Astrocyte (in vitro differentiated cells and primary cell): ENCODE measurements at regions not wholly inside any gene's neighbourhood (a gene's known extent, or its start where the extent isn't known, plus 50 kb on each side); places are given as distances from the start of the nearest gene placed in this dataset.

Experiments
- DNase-seq: peaks from one replicate; pipeline ENCODE4 v3.0.0-alpha.2; 2010; ENCODE audit warnings: low read depth
- FAIRE-seq: peaks from 2 replicates; lab custom pipeline; 2011; peaks lifted over from hg19 to GRCh38; lab: Jason Lieb, UNC
- H2AFZ ChIP-seq: 2 replicates; pipeline ENCODE4 v1.6.0; 2012; ENCODE audit warnings: low read depth, low read length, inconsistent platforms
- H3K27ac ChIP-seq: 2 replicates; pipeline ENCODE4 v1.5.1; 2011; ENCODE audit warnings: low read depth, low read length, inconsistent platforms
- H3K27me3 ChIP-seq: 2 replicates; pipeline ENCODE4 v1.6.0; 2011; ENCODE audit warnings: low read length, inconsistent platforms; ENCODE audit not compliant: insufficient read depth
- H3K36me3 ChIP-seq: 2 replicates; pipeline ENCODE4 v1.5.1; 2011; ENCODE audit warnings: low read length, inconsistent platforms; ENCODE audit not compliant: insufficient read depth
- H3K4me1 ChIP-seq: 2 replicates; pipeline ENCODE4 v1.5.1; 2011; ENCODE audit warnings: low read length, inconsistent platforms; ENCODE audit not compliant: insufficient read depth
- H3K4me2 ChIP-seq: 2 replicates; pipeline ENCODE4 v1.6.0; 2012; ENCODE audit warnings: low read length, inconsistent platforms
- H3K4me3 ChIP-seq: 2 replicates; pipeline ENCODE4 v1.5.1; 2011; ENCODE audit warnings: low read depth, mild to moderate bottlenecking, low read length, inconsistent platforms; ENCODE audit not compliant: insufficient read depth
- H3K79me2 ChIP-seq: 2 replicates; pipeline ENCODE4 v1.6.0; 2012; ENCODE audit warnings: mild to moderate bottlenecking, low read length, inconsistent platforms; ENCODE audit not compliant: insufficient read depth
- H3K9ac ChIP-seq: 2 replicates; pipeline ENCODE4 v1.6.0; 2012; ENCODE audit warnings: mild to moderate bottlenecking, low read length, inconsistent platforms
- H3K9me3 ChIP-seq: 2 replicates; pipeline ENCODE4 v1.5.1; 2012; ENCODE audit warnings: low read depth, mild to moderate bottlenecking, low read length, inconsistent platforms; ENCODE audit not compliant: insufficient read depth
- H4K20me1 ChIP-seq: 2 replicates; pipeline ENCODE4 v1.6.0; 2012; ENCODE audit warnings: low read length, inconsistent platforms; ENCODE audit not compliant: insufficient read depth
- H3K27ac Mint-ChIP-seq: one replicate; pipeline ENCODE4 v1.8.0; 2021; ENCODE audit warnings: mild to moderate bottlenecking, mixed read lengths; ENCODE audit not compliant: unreplicated experiment
- H3K27me3 Mint-ChIP-seq: one replicate; pipeline ENCODE4 v1.8.0; 2021; ENCODE audit warnings: low read depth, mixed read lengths; ENCODE audit not compliant: unreplicated experiment
- H3K36me3 Mint-ChIP-seq: one replicate; pipeline ENCODE4 v1.8.0; 2021; ENCODE audit warnings: low read depth, mixed read lengths; ENCODE audit not compliant: unreplicated experiment
- H3K4me1 Mint-ChIP-seq: one replicate; pipeline ENCODE4 v1.8.0; 2021; ENCODE audit warnings: low read depth, mixed read lengths; ENCODE audit not compliant: unreplicated experiment
- H3K4me3 Mint-ChIP-seq: one replicate; pipeline ENCODE4 v1.8.0; 2021; ENCODE audit warnings: mild to moderate bottlenecking, moderate library complexity, mixed read lengths; ENCODE audit not compliant: unreplicated experiment
- H3K9me3 Mint-ChIP-seq: one replicate; pipeline ENCODE4 v1.8.0; 2021; ENCODE audit warnings: mild to moderate bottlenecking, mixed read lengths; ENCODE audit not compliant: unreplicated experiment
- CTCF ChIP-seq: IDR thresholded peaks from 2 replicates; pipeline ENCODE4 v1.5.1; 2011; ENCODE audit warnings: low read depth, mild to moderate bottlenecking, inconsistent platforms, low read length, moderate library complexity; ENCODE audit not compliant: insufficient read depth
- EZH2 ChIP-seq: IDR thresholded peaks from 2 replicates; pipeline ENCODE4 v1.6.1; 2012; ENCODE audit warnings: mild to moderate bottlenecking, low read length, inconsistent platforms; ENCODE audit not compliant: insufficient read depth

DNA sequence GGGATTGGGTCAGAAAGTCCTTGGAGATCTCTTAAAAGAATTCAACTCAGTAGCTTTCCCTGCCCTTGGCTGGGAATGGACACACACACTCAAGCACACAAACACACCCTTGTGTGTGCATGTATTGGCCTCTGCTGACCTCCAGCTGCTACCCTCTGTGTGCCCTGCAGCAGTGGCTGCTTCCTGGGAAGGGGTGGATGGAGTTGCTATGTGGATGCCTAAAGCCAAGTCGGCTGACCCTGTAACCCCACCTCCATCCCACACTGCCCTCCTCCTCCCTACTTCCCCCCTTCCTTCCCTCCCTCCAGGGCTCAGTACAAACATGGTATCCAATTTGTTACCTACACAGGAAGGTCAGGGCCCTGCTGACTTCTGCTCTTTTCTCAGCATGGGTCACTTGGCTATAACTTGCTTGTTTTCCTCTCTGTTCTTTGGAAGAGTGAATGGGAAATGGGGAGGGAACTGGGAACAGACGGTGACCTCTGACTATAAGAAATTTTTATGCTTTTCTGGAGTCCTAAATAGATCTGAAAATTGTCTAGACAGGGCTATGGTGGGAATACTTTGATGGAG is 351.6 kb upstream of the TBX3 start:
- TF ChIP-seq CTCF (no peak), EZH2 (no peak)
- H3K9me3 ChIP-seq, result no peaks in the 10 kb centered on the region
- DNase-seq, result no peak

GRCh38 chr12:115032521-115032920 is 348.5 kb upstream of the TBX3 start:
- Mint-ChIP-seq H3K27ac (no peak overlapping the region), H3K27me3 (peaks cover 11% of the 10 kb centered on the region), H3K4me3 (no peak overlapping the region), H3K36me3 (no peaks in the 10 kb centered on the region), H3K4me1 (no peaks in the 10 kb centered on the region), H3K9me3 (no peaks in the 10 kb centered on the region)
- no peaks in the 10 kb centered on the region for H3K36me3 ChIP-seq
- no peaks in the 10 kb centered on the region for H3K4me1 ChIP-seq
- H3K4me2 ChIP-seq, result no peak overlapping the region
- H3K27me3 ChIP-seq, result no peaks in the 10 kb centered on the region
- H3K9ac ChIP-seq, result no peak overlapping the region
- FAIRE-seq (no peak), DNase-seq (no peak)
- H3K4me3 ChIP-seq, result no peak overlapping the region
- no peak overlapping the region for H2AFZ ChIP-seq
- TF ChIP-seq CTCF, result no peak
- TF ChIP-seq EZH2, result no peak
- H3K27ac ChIP-seq, result no peak overlapping the region
- no peaks in the 10 kb centered on the region for H3K79me2 ChIP-seq
- no peaks in the 10 kb centered on the region for H3K9me3 ChIP-seq
- H4K20me1 ChIP-seq, result no peaks in the 10 kb centered on the region

More for the DNA sequence above, 351.6 kb upstream of the TBX3 start:
- Histone ChIP-seq H4K20me1 (no peaks in the 10 kb centered on the region), H3K36me3 (no peaks in the 10 kb centered on the region), H3K4me1 (no peaks in the 10 kb centered on the region), H3K27me3 (no peaks in the 10 kb centered on the region), H3K4me2 (no peak overlapping the region), H3K79me2 (no peaks in the 10 kb centered on the region), H3K4me3 (no peak overlapping the region), H3K9ac (no peak overlapping the region), H2AFZ (no peak overlapping the region), H3K27ac (no peak overlapping the region)
- Mint-ChIP-seq H3K4me1 (no peaks in the 10 kb centered on the region), H3K4me3 (no peak overlapping the region), H3K9me3 (peaks cover 1% of the 10 kb centered on the region), H3K27ac (no peak overlapping the region), H3K36me3 (no peaks in the 10 kb centered on the region), H3K27me3 (peaks cover 14% of the 10 kb centered on the region)
- FAIRE-seq, result no peak

DNA sequence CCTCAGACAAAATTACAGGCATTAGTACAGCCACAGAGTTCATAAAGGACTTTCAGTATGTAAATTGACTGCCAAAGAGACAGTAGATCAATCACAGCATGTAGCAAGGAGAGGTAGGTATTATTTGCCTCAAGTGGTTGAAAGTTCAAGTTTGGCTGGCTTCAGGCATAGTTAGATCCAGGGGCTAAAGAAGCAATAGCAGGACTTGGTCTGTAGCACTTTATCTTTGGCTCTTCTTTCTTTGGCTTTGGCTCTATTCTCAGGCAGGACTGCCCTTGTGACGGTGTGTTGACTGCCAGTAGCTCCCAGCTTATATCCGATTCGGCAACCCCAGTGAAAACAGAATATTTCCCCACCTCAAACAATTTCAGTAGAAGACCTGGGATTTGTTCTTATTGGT is 346.0 kb upstream of the TBX3 start:
- H3K4me1 Mint-ChIP-seq, result no peaks in the 10 kb centered on the region
- H3K79me2 ChIP-seq, result no peaks in the 10 kb centered on the region
- no peak overlapping the region for H3K4me2 ChIP-seq
- no peak overlapping the region for H3K9ac ChIP-seq
- TF ChIP-seq EZH2, result no peak
- no peak for TF ChIP-seq CTCF
- no peak for FAIRE-seq
- no peaks in the 10 kb centered on the region for H3K36me3 Mint-ChIP-seq
- no peaks in the 10 kb centered on the region for H3K4me1 ChIP-seq
- DNase-seq, result no peak
- H3K4me3 ChIP-seq, result no peak overlapping the region
- no peaks in the 10 kb centered on the region for H3K9me3 Mint-ChIP-seq
- no peaks in the 10 kb centered on the region for H4K20me1 ChIP-seq
- H2AFZ ChIP-seq, result no peak overlapping the region
- no peaks in the 10 kb centered on the region for H3K27me3 ChIP-seq
- peaks cover 9% of the 10 kb centered on the region for H3K27me3 Mint-ChIP-seq
- H3K27ac Mint-ChIP-seq, result no peak overlapping the region
- H3K36me3 ChIP-seq, result no peaks in the 10 kb centered on the region
- H3K27ac ChIP-seq, result no peak overlapping the region
- H3K9me3 ChIP-seq, result no peaks in the 10 kb centered on the region
- H3K4me3 Mint-ChIP-seq, result no peak overlapping the region
